Thoracic aorta (tissue), 2 donors: ENCODE measurements at regions not wholly inside any gene's neighbourhood (a gene's known extent, or its start where the extent isn't known, plus 50 kb on each side); places are given as distances from the start of the nearest gene placed in this dataset.

ENCODE experiments used
- ATAC-seq: fragments of 150-250 bp; one replicate; pipeline ENCODE4 v1.8.0; 2017; ENCODE audit warnings: low read depth; ENCODE audit not compliant: insufficient number of reproducible peaks, low FRiP score
- DNase-seq: peaks from one replicate; pipeline ENCODE4 v3.0.0-alpha.2; 2020; ENCODE audit warnings: low spot score
- H3K27ac ChIP-seq, 2 donors: fragments of 200-600 bp; sonication (generic); 1 replicate in 1 of 2; 2 replicates in 1 of 2; pipeline ENCODE4 v1.5.1; 2016; ENCODE audit warnings: mild to moderate bottlenecking in 2 of 2, moderate library complexity in 2 of 2
- H3K27me3 ChIP-seq: fragments of 200-600 bp; sonication (generic); replicated peaks from 2 replicates; pipeline ENCODE4 v1.6.0; 2016; ENCODE audit warnings: mild to moderate bottlenecking; ENCODE audit not compliant: insufficient read depth
- H3K36me3 ChIP-seq: fragments of 200-600 bp; sonication (generic); one replicate; pipeline ENCODE4 v1.5.1; 2016
- H3K4me1 ChIP-seq, 2 donors: fragments of 200-600 bp; sonication (generic); 1 replicate in 1 of 2; 2 replicates in 1 of 2; pipeline versions ENCODE4 v1.5.1 to v1.6.0; 2016; ENCODE audit warnings: low read depth in 2 of 2, mild to moderate bottlenecking in 1 of 2; ENCODE audit not compliant: control insufficient read depth in 1 of 2
- H3K4me3 ChIP-seq: fragments of 200-600 bp; sonication (generic); 2 replicates; pipeline ENCODE4 v1.5.1; 2016; ENCODE audit warnings: mild to moderate bottlenecking
- H3K9me3 ChIP-seq: fragments of 200-600 bp; sonication (generic); 2 replicates; pipeline ENCODE4 v1.5.1; 2016
- CTCF ChIP-seq: fragments of 200-600 bp; sonication (generic); IDR thresholded peaks from one replicate; pipeline ENCODE4 v1.5.1; 2019; ENCODE audit warnings: antibody characterized with exemption

DNA sequence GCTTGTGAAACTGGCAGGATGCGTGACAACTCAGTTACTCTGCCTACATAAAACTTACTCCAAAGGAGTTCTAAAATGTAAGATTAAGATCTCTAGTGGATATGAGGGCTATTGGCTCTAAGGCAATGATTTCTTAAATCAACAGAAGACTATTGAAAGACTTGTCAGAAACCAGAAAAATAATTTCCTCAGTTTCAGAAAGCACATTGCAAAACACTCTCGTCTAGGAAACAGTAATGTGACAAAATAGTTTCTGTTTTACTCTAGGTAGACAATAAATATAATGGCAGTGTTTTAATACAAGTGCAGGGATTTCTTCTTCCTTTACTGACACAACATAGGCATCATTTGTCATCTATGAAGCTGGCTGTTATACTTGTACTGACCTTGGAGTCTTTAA lies 230.1 kb downstream of the KCTD12 start:
- Histone ChIP-seq H3K4me1 (no peaks in the 10 kb centered on the region), H3K27me3 (no peaks in the 10 kb centered on the region), H3K27ac (no peak overlapping the region), H3K9me3 (no peaks in the 10 kb centered on the region), H3K36me3 (no peaks in the 10 kb centered on the region), H3K4me3 (no peak overlapping the region)
- ATAC-seq, result no peak
- no peak for DNase-seq
- no peak for TF ChIP-seq CTCF

- ATAC-seq, result no peak
- Histone ChIP-seq H3K4me1 (no peaks in the 10 kb centered on the region), H3K27me3 (no peaks in the 10 kb centered on the region), H3K4me3 (no peak overlapping the region), H3K27ac (no peak overlapping the region), H3K9me3 (no peaks in the 10 kb centered on the region), H3K36me3 (no peaks in the 10 kb centered on the region)
- DNase-seq, result no peak
- TF ChIP-seq CTCF, result no peak
Observed at GRCh38 chr13:76654263-76654662, 231.9 kb downstream of the KCTD12 start.

DNA sequence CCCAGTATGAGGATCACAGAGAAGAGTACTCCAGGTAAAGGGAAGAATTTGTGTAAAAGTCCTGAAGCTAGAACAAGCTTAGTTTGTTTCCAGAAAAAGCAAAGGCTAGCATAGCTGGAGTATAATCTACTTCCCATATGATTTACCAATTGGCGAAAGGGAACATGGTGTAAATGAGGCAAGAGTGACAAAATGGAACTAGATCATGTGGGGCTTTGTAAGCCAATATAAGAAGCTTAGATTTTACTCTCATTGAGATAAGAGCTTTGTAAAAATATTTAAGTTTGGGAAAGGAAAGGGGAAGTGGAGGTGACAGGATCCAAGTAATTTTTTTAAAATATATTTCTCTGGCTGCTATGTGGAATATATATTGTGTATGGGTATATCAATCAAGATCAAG lies 234.9 kb downstream of the KCTD12 start:
- ATAC-seq (no peak), DNase-seq (no peak)
- TF ChIP-seq CTCF, result no peak
- Histone ChIP-seq H3K27me3 (no peaks in the 10 kb centered on the region), H3K9me3 (no peaks in the 10 kb centered on the region), H3K4me3 (no peak overlapping the region), H3K4me1 (peaks cover 0 to 9% of the 10 kb centered on the region in 2 donors), H3K27ac (no peak overlapping the region), H3K36me3 (no peaks in the 10 kb centered on the region)

DNA sequence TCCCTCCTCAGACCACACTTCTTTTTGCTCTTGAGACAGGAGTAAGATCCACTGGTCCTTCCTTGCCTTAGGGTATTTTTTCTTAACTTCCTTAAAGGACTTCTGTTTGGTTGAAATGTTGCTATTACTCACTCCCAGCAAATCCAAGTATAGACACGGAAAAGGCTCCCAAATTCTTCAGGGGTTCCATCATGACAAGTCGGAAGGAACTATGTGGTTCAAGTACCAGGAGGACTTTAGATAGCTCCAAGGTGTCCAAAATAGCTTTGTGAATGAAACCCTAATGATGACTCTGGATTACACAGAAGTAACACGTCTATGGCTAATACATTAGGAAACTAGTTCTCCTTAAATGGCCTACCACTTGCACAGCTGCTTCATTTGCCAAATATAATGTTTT lies 238.7 kb downstream of the KCTD12 start:
- ATAC-seq, result no peak
- Histone ChIP-seq H3K27ac (no peak overlapping the region), H3K36me3 (no peaks in the 10 kb centered on the region), H3K27me3 (no peaks in the 10 kb centered on the region), H3K4me3 (no peak overlapping the region), H3K9me3 (no peaks in the 10 kb centered on the region), H3K4me1 (peaks cover 0 to 9% of the 10 kb centered on the region in 2 donors)
- TF ChIP-seq CTCF, result no peak
- DNase-seq, result no peak

- ATAC-seq (no peak), DNase-seq (no peak)
- no peak for TF ChIP-seq CTCF
- Histone ChIP-seq H3K4me3 (no peak overlapping the region), H3K27ac (no peak overlapping the region), H3K4me1 (peaks cover 0 to 9% of the 10 kb centered on the region in 2 donors), H3K9me3 (no peaks in the 10 kb centered on the region), H3K27me3 (no peaks in the 10 kb centered on the region), H3K36me3 (no peaks in the 10 kb centered on the region)
Observed at GRCh38 chr13:76646946-76647345, 239.3 kb downstream of the KCTD12 start.
